GM19395 (cell line): ENCODE measurements at regions not wholly inside any gene's neighbourhood (a gene's known extent, or its start where the extent isn't known, plus 50 kb on each side); places are given as distances from the start of the nearest gene placed in this dataset.

Experiments used
- ATAC-seq: cut with Tn5 transposase; IDR thresholded peaks from one replicate; pipeline ENCODE4 v1.9.1; 2021; ENCODE audit warnings: mild to moderate bottlenecking, moderate library complexity; ENCODE audit not compliant: unreplicated experiment

DNA sequence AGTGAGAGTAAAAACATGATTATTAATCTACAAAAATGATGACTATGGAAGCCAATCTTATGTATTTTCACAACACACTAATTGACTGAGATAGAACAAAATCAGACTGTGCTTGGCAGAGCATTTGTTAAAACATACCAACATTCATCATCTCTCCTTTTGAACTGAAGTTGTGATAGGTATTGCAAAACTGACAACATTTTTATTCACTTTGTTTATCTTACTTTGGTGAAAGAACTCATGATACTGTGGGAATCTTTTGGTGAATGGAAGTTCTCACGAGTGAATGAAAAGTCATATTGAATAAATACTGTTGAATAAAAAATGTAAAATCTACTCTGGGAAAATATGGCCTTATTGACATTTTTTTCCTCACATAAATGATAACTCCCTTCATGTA, 1430.2 kb upstream of the PIK3C3 start:
- ATAC-seq: no peak

DNA sequence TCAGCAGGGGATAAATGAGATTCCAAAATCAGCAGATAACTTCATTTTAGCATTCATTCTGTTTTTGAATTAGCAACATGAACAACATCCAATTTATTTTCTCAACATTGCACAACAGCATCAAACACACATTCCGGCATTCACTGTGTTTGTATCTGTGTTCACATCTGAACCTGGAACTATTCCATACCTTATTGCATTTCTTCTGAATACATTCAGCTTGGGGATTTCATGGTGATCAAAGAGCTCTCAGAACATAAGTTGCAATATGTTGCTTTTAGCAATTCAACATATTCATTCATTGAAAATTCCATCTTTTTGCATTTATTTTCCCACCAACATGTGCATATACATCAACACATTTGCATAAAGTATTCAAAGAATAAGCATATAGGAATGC, 1431.7 kb upstream of the PIK3C3 start:
- ATAC-seq: no peak

- no peak for ATAC-seq
These were observed 1454.0 kb upstream of the PIK3C3 start for GRCh38 chr18:40501026-40501425.

DNA sequence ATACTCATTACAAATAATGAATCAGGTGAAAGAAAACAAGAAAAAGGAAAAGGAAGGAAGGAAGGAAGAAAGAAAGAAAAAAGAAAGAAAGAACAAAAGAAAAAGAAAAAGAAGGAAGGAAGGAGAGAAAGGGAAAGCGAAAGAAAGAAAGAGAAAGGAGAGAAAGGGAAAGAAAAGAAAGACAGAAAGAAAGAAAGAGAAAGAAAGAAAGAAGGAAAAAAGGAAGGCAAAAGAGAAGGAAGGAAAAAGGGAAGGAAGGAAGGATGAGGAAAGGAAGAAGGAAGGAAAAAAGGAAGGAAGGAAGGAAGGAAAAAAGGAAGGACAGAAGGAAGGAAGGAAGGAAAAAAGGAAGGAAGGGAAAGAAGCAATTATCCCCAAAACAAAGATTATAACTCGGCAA, 1460.4 kb upstream of the PIK3C3 start:
- no peak for ATAC-seq

DNA sequence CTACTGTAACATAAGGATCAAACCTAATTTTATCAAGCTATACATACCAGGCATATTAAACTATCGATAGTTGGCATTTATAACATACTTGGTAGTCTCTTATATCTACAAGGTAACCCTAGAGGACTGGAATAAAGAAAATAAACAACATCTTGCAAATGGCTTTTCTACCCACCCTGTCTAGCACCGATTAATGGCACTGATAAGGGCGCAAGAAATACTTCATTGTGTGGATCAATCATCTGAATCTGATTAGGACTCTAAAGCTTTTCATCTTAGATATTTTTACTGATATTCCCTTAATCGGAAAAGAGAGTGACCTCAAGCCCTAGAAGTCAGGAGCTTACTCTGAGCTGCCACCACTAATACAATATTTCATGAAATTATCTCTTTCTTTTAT, 1461.7 kb upstream of the PIK3C3 start:
- ATAC-seq: no peak

GRCh38 chr18:40489301-40489700, 1465.7 kb upstream of the PIK3C3 start:
- no peak for ATAC-seq

DNA sequence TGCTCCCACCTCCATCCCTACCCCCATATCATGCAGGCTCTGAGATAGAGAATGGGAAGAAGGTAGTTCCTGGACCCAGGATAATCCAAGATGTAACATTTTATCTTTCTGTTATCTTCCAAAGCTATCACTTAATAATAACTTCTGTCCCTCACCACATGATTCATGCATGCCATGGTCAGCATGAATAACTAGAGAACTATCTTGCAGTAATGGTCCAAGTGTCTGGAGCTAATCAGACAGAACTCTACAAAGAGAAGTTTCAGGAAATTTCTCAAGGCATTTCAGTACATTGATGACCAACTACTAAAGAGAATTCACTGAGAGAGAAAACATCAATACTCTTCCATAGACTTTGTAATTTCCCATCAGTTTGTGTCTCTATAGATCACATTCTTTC, 1469.7 kb upstream of the PIK3C3 start:
- no peak for ATAC-seq

DNA sequence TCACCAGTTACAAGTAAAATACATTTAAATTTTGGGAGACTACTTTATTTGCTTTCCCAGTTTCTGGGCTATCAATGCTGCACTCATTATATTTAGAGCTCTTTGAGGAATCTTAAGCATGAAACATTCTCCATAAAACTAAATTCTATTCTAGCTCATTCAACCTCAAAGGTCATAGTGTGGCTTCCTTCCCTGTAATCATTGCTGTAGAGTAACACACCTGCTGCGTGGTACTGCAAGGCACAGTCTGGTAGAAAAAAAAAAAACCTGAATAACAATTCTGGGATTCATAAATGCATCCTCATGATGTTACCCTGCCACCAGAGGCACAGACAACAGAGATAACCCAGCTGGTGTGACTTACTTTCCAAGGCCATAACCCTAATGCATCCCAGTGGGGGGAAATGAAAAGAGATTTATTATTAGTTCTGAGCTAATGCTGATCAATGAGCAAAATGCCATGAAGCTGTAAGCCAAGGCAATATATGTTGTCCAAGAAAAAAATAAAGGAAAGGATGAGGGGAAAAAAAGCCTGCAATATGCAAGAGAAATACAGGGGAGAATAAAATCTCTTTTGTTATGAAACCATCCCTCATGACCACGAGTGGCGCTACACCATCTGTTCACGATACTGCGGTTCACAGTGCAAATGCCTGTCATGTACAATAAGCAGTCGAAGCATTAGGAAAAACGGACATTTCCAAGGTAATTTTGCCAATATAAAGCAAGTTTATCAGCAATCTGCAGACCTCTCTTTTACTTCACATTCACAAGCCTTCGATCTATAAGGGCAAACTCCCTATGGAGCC, 1481.6 kb upstream of the PIK3C3 start:
- ATAC-seq: no peak

- ATAC-seq: no peak
These were observed 1484.3 kb upstream of the PIK3C3 start for GRCh38 chr18:40470723-40471122.

DNA sequence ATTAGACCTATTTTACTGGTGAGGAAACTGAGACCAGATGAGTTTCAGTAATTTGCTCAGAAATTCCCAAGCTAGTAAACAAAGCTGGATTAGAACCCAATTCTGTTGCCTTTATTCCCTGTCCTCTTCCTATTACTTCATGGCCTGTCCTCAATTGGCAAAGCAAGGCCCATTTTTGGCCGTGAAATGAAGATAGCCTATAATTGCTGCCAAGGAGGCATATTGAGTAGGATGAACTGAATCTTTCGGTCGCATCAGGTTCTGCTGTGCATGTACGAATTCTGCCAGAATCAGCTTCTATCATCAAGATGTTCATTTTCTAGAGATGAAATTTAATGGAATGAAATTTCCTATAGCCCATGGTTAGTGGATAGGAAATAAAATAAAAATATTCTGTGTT, 1485.2 kb upstream of the PIK3C3 start:
- no peak for ATAC-seq

- ATAC-seq: no peak
These were observed 1485.7 kb upstream of the PIK3C3 start for GRCh38 chr18:40469316-40469715.

DNA sequence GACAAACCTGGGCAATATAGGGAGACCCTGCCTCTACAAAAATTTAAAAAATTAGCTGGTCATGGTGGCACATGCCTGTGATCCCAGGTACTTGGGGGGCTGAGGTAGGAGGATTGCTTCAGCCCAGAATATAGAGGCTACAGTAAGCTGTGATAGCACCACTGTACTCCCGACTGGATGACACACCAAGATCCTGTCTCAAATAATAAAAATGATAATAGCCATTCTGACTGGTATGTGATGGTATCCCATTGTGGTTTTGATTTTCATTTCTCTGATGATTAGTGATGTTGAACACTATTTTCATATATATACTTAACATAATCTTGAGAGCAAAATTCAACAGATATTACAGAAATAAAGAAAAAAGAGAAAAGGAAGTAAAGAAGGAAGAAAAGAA, 1491.0 kb upstream of the PIK3C3 start:
- ATAC-seq: no peak

- ATAC-seq: no peak
These were observed 1501.1 kb upstream of the PIK3C3 start for GRCh38 chr18:40453903-40454302.

DNA sequence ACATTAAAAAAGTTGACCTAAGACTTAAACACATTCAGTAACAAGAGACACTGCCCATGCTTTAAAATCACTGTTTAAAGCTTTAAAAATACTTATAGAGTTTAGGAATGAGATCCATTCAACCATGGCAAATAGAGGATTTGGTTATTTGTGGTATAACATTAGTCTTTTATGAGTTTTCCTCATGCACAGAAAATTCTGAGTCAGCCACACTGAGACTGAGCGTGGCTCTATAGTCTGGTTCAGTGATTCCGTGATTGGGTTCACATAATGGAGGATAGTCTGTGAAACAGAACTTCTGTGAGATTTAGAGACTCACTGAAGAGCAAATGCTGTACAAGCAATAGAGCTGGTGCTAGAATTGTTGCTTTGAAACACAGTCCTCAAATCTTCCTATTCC, 1502.4 kb upstream of the PIK3C3 start:
- ATAC-seq: no peak

DNA sequence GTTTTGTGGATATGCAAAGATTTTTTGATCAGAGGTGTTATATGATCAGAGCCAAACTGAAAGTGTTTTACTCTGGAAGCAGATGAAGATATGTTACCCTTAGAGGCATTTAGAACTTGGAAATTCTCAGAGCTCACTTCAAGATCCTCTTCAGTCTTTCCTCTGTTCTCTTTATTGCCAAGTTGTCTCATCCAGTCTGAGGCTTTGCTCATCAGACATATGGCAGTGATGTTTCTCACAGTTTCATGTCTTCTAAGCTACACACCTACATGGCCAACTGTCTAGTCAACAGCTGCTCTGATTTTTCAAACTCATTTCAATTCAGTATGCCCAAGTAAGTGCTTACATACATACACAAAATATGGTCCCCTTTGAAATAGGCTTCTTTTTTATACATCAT, 1504.3 kb upstream of the PIK3C3 start:
- ATAC-seq: no peak

DNA sequence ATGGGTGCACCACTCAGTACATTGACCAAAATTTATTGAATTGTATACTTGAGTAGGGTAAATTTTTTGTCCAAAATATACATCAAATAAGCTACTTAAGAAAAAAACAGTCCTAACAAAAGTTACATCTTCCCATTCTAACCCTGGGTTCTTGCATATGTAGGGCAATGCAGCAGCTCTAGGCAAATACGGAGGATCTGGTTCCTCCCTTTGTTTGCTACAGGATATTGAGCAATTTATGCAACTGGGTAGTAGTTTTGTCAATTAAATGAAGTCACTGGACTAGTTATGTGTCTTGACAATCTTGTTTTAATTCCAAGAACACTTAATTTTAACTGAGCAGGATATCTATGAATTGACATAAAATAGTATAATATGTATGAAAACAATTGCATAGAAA, 1507.2 kb upstream of the PIK3C3 start:
- ATAC-seq: no peak

GRCh38 chr18:40440088-40440487, 1514.9 kb upstream of the PIK3C3 start:
- ATAC-seq: no peak

DNA sequence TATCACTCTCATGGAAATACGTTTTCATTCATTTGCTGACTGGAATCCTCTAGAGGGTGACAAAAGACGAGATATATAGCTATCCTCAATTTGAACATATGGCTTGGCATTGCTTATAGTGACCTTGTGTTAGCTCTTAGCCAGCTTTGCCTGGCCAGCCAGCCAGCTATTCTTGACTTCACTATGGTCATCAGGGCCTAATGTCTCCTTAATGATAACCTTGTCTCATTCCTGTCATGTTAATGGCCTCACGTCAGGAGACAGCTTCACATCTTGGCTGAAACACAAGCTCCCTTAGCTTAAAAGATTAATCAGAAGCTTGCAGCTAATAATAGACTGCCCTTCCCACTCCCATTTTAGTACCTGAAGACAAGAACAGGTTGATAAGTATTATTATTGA, 1517.5 kb upstream of the PIK3C3 start:
- ATAC-seq: no peak

DNA sequence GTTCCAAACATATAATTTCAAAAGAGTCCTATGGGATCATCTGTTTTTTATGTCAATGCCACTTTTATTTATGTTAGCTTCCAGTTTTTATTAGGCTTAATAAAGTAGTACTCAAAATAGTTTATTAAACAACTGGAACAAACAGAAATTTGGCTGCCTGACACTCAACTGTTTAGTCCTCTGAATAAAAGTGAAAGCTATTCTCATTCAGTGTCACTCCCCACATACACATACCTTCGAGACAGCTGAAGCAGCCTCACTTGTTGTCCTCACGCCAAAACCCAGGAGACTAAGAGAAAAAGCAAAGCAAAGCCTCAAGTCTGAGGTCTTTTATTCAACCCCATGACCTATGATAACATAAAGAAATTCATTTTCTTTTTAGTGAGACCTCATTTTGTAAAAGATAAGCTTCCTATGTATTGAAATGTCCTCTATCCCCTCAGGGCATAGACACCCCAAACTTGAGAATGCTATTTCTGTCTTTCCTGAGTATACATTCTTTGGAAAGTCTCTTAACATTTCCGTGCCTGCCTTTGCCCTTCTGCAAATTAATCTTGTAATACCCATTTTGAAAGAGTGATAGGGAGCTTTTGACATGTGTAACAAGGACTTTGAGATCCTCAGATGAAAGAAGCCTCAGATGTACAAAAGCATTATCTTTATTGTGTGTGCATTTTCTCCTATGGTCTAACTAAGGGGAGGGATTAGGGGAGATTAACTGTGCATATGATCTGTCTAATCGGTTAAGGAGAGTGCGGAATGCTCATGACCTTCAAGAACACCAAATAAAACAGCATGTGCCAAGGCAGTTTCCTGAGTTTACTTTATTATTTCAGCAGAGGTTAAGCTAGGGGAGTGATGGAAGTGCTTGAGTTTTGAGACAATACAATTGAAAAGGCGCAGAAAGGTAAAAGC, 1523.7 kb upstream of the PIK3C3 start:
- no peak for ATAC-seq

GRCh38 chr18:40423291-40423690, 1531.7 kb upstream of the PIK3C3 start:
- no peak for ATAC-seq

DNA sequence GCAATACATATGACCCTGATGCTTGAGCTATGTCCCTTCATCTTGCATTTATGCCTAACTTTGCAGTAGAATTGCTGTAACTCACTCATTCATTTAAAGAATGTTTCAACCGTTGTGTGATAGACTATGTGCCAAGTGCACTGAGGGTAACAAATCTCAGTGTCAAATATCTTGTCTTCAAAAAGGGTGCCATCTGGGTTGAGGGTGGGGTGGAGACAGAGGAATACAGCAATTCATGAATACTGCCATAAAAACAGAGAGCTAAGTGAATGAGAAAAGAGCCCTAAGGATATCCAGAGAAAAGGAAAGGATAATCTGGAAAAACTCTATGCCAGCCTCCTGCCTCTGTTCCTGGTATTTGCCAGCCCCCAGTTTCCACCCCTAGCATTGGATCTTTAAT, 1534.4 kb upstream of the PIK3C3 start:
- no peak for ATAC-seq

GRCh38 chr18:40417501-40417900, 1537.5 kb upstream of the PIK3C3 start:
- no peak for ATAC-seq
